OCI-LY1 (cell line): ENCODE measurements at regions not wholly inside any gene's neighbourhood (a gene's known extent, or its start where the extent isn't known, plus 50 kb on each side); places are given as distances from the start of the nearest gene placed in this dataset.

Experiments
- CTCF ChIP-seq: fragments of 200-600 bp; sonication (generic), shearing (Covaris generic); IDR thresholded peaks from 2 replicates; pipeline ENCODE4 v1.5.1; 2017; ENCODE audit warnings: mild to moderate bottlenecking, antibody characterized with exemption, low read length, moderate library complexity, mixed read lengths
- EZH2 ChIP-seq: fragments of 200-600 bp; sonication (generic), shearing (Covaris generic); IDR thresholded peaks from 2 replicates; pipeline ENCODE4 v1.8.0; 2017; ENCODE audit warnings: borderline replicate concordance, mixed run types, mild to moderate bottlenecking, antibody characterized with exemption, low read length, moderate library complexity, mixed read lengths

DNA sequence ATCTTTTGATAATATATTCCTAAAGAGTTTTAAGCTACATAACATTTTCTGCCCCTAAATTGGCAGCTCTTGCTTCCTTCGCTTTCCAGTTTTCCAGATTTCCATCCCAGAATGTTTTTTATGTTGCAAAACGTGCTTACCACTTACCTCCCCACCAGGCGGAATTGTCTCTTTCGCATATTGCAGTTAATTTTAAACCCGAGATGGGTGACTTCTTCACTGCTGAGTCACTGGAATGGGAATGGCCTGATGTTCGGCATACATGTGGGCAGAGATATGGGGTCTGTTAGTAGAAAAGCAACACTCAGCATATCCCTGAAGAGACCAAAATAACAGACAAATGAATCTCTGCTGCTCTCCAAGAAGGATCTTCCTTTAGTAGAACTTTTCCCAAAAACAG, 491.2 kb downstream of the PREX1 start:
- TF ChIP-seq EZH2 (no peak), CTCF (no peak)
